Liver (tissue), 3 donors: ENCODE measurements at regions not wholly inside any gene's neighbourhood (a gene's known extent, or its start where the extent isn't known, plus 50 kb on each side); places are given as distances from the start of the nearest gene placed in this dataset.

Source experiments
- ATF3 ChIP-seq: IDR thresholded peaks from 2 replicates; pipeline ENCODE4 v1.6.1; 2016; ENCODE audit warnings: antibody characterized with exemption
- CTCF ChIP-seq: fragments of 150-350 bp; IDR thresholded peaks from 2 replicates; pipeline ENCODE4 v1.5.1; 2017; ENCODE audit warnings: improper control_type of control experiment, low read depth, low read length; ENCODE audit not compliant: missing input control
- HNF4A ChIP-seq, 2 donors: conservative IDR thresholded peaks; 2 replicates each; pipeline ENCODE4 v1.6.1; 2016; ENCODE audit warnings: antibody characterized with exemption in 2 of 2, mild to moderate bottlenecking in 2 of 2
- MAX ChIP-seq: IDR thresholded peaks from 2 replicates; pipeline ENCODE4 v1.6.1; 2016; ENCODE audit warnings: antibody characterized with exemption
- REST ChIP-seq: IDR thresholded peaks from 2 replicates; pipeline ENCODE4 v1.6.1; 2016; ENCODE audit warnings: antibody characterized with exemption, mild to moderate bottlenecking
- SP1 ChIP-seq: IDR thresholded peaks from 2 replicates; pipeline ENCODE4 v1.6.1; 2018; ENCODE audit warnings: antibody characterized with exemption, mild to moderate bottlenecking
- TAF1 ChIP-seq: conservative IDR thresholded peaks from 2 replicates; pipeline ENCODE4 v1.6.1; 2016; ENCODE audit warnings: antibody characterized with exemption, mild to moderate bottlenecking
- donor health status: healthy.
- donor health status: healthy.

GRCh38 chr3:78495301-78495700 lies 1272.5 kb downstream of the ROBO1 start:
- no peak for TF ChIP-seq CTCF
- no peak for TF ChIP-seq ATF3
- no peak for TF ChIP-seq HNF4A (conservative IDR thresholded peaks at IDR 0.05)
- no peak for TF ChIP-seq REST
- TF ChIP-seq SP1: no peak
- TF ChIP-seq MAX: no peak
- TF ChIP-seq TAF1: no peak
